CD4-positive, alpha-beta T cell (primary cell): ENCODE measurements at regions not wholly inside any gene's neighbourhood (a gene's known extent, or its start where the extent isn't known, plus 50 kb on each side); places are given as distances from the start of the nearest gene placed in this dataset.

ENCODE experiments used
- ATAC-seq: fragments of 200-7000 bp; cut with Tn5 transposase; one replicate; pipeline ENCODE4 v1.10.0; 2022; ENCODE audit warnings: mild to moderate bottlenecking; ENCODE audit not compliant: poor library complexity
- CTCF ChIA-PET: fragments of 350-600 bp; sonication (Branson Sonifier 250); formaldehyde crosslinking; loops from one replicate; lab custom pipeline; 2021; ENCODE audit warnings: antibody characterized with exemption, inconsistent platforms; lab: Charles Lee
- POLR2A ChIA-PET: fragments of 350-600 bp; sonication (Branson Sonifier 250); formaldehyde crosslinking; loops from one replicate; lab custom pipeline; 2021; ENCODE audit warnings: antibody characterized with exemption, inconsistent platforms; lab: Charles Lee
- DNase-seq, 14 experiments: peaks; one replicate each; pipeline ENCODE4 v3.0.0-alpha.2; 2013 to 2020; ENCODE audit warnings: mixed read lengths in 2 of 14
- H3K27ac ChIP-seq, 2 donors: one replicate each; pipeline versions ENCODE4 v1.5.1 to v1.7.0; 2013; ENCODE audit warnings: low read length in 2 of 2, low read depth in 1 of 2, mild to moderate bottlenecking in 1 of 2
- H3K27me3 ChIP-seq, 2 experiments: 1 replicate in 1 of 2; 2 replicates in 1 of 2; pipeline versions ENCODE4 v1.6.1 to v1.7.0; 2013; ENCODE audit warnings: low read length in 2 of 2, control low read depth in 1 of 2, mild to moderate bottlenecking in 1 of 2, moderate library complexity in 1 of 2; ENCODE audit not compliant: insufficient read depth in 2 of 2, control insufficient read depth in 1 of 2
- H3K36me3 ChIP-seq: one replicate; pipeline ENCODE4 v1.6.1; 2013; ENCODE audit warnings: low read length, control low read depth; ENCODE audit not compliant: insufficient read depth
- H3K4me1 ChIP-seq: one replicate; pipeline ENCODE4 v1.6.1; 2013; ENCODE audit warnings: low read length, control low read depth; ENCODE audit not compliant: insufficient read depth
- H3K4me3 ChIP-seq: one replicate; pipeline ENCODE4 v1.5.1; 2013; ENCODE audit warnings: mild to moderate bottlenecking, low read length, moderate library complexity
- H3K9me3 ChIP-seq, 2 experiments: 1 replicate in 1 of 2; 2 replicates in 1 of 2; pipeline versions ENCODE4 v1.6.1 to v1.7.0; 2013; ENCODE audit warnings: low read length in 2 of 2, mild to moderate bottlenecking in 2 of 2, control low read depth in 1 of 2, moderate library complexity in 1 of 2; ENCODE audit not compliant: control insufficient read depth in 1 of 2, insufficient read depth in 1 of 2
- H3K27ac Mint-ChIP-seq: one replicate; pipeline ENCODE4 v1.8.0; 2020; ENCODE audit warnings: mixed read lengths
- H3K27me3 Mint-ChIP-seq: one replicate; pipeline ENCODE4 v1.8.0; 2021; ENCODE audit warnings: mixed read lengths
- H3K36me3 Mint-ChIP-seq: one replicate; pipeline ENCODE4 v1.8.0; 2021; ENCODE audit warnings: low read depth, mixed read lengths
- H3K4me1 Mint-ChIP-seq: one replicate; pipeline ENCODE4 v1.8.0; 2021; ENCODE audit warnings: low read depth, mixed read lengths
- H3K4me3 Mint-ChIP-seq: one replicate; pipeline ENCODE4 v1.8.0; 2020; ENCODE audit warnings: mild to moderate bottlenecking, mixed read lengths
- H3K9me3 Mint-ChIP-seq: one replicate; pipeline ENCODE4 v1.8.0; 2020; ENCODE audit warnings: mixed read lengths
- intact Hi-C, 2 experiments: fragments of 100-400 bp; cut with DNase I in 1 of 2; cut with micrococcal nuclease in 1 of 2; formaldehyde crosslinking; loops; one replicate each; pipeline versions ENCODE4 v1.15.1 to v1.9.0; 2023 to 2025; cut with DNase I, micrococcal nuclease
- TF ChIP-seq, protein P1 (sequence below): fragments of 200-600 bp; IDR thresholded peaks from one replicate; pipeline ENCODE4 v1.8.0; 2022; ENCODE audit warnings: antibody characterized with exemption, mild to moderate bottlenecking

DNA sequence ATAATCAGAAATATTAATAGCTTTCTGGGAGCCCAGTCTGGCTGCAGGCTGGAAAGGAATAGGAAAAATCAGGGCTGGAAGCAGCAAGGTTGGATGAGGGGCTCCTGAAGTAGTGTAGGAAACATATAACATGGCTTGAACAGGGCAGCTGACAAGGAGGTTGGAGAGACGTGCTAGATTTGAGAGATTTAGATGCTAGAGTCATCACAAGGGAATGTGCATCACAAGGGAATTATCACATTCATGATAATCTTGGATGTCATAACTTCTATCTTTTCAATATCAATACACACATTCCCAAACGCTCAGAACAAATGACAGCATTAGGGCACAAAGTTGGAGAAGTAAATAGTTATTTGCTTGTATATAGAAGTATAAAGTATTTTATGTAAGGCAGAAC, 120.9 kb upstream of the EGFR start:
- Mint-ChIP-seq H3K4me1 (no peaks in the 10 kb centered on the region), H3K36me3 (no peaks in the 10 kb centered on the region), H3K27ac (no peak overlapping the region), H3K27me3 (peaks cover 24% of the 10 kb centered on the region), H3K9me3 (no peaks in the 10 kb centered on the region), H3K4me3 (no peak overlapping the region)
- Histone ChIP-seq H3K27me3 (peaks cover 0 to 4% of the 10 kb centered on the region in 2 experiments), H3K36me3 (no peaks in the 10 kb centered on the region), H3K9me3 (no peaks in the 10 kb centered on the region), H3K4me3 (no peak overlapping the region), H3K27ac (no peak overlapping the region), H3K4me1 (no peaks in the 10 kb centered on the region)
- intact Hi-C loops, result no loop called here
- TF ChIP-seq, protein P1, sequence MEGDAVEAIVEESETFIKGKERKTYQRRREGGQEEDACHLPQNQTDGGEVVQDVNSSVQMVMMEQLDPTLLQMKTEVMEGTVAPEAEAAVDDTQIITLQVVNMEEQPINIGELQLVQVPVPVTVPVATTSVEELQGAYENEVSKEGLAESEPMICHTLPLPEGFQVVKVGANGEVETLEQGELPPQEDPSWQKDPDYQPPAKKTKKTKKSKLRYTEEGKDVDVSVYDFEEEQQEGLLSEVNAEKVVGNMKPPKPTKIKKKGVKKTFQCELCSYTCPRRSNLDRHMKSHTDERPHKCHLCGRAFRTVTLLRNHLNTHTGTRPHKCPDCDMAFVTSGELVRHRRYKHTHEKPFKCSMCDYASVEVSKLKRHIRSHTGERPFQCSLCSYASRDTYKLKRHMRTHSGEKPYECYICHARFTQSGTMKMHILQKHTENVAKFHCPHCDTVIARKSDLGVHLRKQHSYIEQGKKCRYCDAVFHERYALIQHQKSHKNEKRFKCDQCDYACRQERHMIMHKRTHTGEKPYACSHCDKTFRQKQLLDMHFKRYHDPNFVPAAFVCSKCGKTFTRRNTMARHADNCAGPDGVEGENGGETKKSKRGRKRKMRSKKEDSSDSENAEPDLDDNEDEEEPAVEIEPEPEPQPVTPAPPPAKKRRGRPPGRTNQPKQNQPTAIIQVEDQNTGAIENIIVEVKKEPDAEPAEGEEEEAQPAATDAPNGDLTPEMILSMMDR, result no peak
- POLR2A ChIA-PET, result no interaction called here
- ATAC-seq, result no peak
- DNase-seq, result no peak
- CTCF ChIA-PET, result no interaction called here

DNA sequence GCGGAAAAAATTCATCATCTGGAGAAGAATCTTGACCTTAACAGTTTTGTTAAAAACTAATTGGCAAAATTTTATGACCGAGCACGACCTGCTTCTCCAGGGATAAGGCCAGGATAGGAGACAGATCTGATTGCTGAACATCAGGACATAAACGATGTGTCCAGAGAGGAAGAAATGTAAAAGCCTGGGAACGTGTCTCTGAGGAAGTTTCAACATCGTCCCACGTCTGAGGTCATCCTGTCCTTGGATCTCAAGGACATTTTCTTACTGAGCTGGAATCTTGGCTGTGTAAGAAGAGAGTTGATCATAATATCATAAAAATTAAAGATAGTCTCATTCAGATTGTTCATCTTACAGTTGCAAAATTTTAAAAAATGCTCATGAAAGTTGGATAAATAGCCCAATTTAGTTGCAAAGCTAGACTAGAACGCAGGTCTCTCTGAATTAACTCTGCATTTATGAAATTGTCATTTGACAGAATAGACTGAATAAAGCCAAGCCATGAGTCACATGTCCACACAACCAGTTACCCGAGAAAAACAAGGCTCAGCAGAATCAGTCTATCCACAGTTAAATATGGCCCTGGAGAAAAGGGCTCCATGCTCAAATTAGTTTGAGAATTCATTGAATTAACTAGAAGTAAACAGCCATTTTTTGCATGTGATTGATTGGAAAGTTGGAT, 120.0 kb upstream of the EGFR start:
- ChIA-PET POLR2A (no interaction called here), CTCF (no interaction called here)
- ATAC-seq (no peak), DNase-seq (no peak)
- H3K9me3 ChIP-seq, result no peaks in the 10 kb centered on the region
- H3K27ac ChIP-seq, result no peak overlapping the region
- intact Hi-C loops, result no loop called here
- H3K27me3 Mint-ChIP-seq, result peaks cover 20% of the 10 kb centered on the region
- no peaks in the 10 kb centered on the region for H3K36me3 Mint-ChIP-seq
- H3K27me3 ChIP-seq, result peaks cover 0 to 4% of the 10 kb centered on the region in 2 experiments
- no peaks in the 10 kb centered on the region for H3K4me1 Mint-ChIP-seq
- no peak overlapping the region for H3K4me3 ChIP-seq
- TF ChIP-seq, protein P1, result no peak
- no peaks in the 10 kb centered on the region for H3K36me3 ChIP-seq
- H3K4me1 ChIP-seq, result no peaks in the 10 kb centered on the region
- H3K9me3 Mint-ChIP-seq, result no peaks in the 10 kb centered on the region
- no peak overlapping the region for H3K27ac Mint-ChIP-seq
- H3K4me3 Mint-ChIP-seq, result no peak overlapping the region

DNA sequence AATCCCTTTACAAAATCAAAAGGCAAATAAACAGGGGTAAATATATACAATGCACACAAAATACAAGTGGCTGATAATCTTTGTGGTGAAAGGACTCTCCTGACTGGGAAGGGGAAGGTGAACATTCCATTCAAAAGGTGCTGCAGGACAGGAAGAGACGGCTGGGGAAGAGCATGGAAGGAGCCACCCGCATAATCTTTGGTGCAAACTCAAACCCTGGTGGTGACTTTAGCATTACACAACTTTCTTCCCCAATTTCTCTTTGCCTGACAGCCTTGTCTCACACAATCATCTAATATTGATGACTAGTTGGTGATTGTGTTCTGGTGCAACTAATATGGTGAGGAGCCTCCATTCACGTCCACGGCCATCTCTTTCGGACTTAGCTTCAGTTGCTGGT, 117.0 kb upstream of the EGFR start:
- Histone ChIP-seq H3K27ac (no peak overlapping the region), H3K27me3 (peaks cover 0 to 4% of the 10 kb centered on the region in 2 experiments), H3K4me1 (no peaks in the 10 kb centered on the region), H3K4me3 (no peak overlapping the region), H3K9me3 (no peaks in the 10 kb centered on the region), H3K36me3 (no peaks in the 10 kb centered on the region)
- Mint-ChIP-seq H3K4me1 (no peaks in the 10 kb centered on the region), H3K4me3 (no peak overlapping the region), H3K27me3 (peaks cover 9% of the 10 kb centered on the region), H3K9me3 (no peaks in the 10 kb centered on the region), H3K36me3 (no peaks in the 10 kb centered on the region), H3K27ac (no peak overlapping the region)
- POLR2A ChIA-PET, result no interaction called here
- ATAC-seq (no peak), DNase-seq (no peak)
- CTCF ChIA-PET, result no interaction called here
- TF ChIP-seq, protein P1, result no peak
- intact Hi-C loops, result no loop called here
